ENCODE measurements at regions not wholly inside any gene's neighbourhood (a gene's known extent, or its start where the extent isn't known, plus 50 kb on each side); places are given as distances from the start of the nearest gene placed in this dataset.

DNA sequence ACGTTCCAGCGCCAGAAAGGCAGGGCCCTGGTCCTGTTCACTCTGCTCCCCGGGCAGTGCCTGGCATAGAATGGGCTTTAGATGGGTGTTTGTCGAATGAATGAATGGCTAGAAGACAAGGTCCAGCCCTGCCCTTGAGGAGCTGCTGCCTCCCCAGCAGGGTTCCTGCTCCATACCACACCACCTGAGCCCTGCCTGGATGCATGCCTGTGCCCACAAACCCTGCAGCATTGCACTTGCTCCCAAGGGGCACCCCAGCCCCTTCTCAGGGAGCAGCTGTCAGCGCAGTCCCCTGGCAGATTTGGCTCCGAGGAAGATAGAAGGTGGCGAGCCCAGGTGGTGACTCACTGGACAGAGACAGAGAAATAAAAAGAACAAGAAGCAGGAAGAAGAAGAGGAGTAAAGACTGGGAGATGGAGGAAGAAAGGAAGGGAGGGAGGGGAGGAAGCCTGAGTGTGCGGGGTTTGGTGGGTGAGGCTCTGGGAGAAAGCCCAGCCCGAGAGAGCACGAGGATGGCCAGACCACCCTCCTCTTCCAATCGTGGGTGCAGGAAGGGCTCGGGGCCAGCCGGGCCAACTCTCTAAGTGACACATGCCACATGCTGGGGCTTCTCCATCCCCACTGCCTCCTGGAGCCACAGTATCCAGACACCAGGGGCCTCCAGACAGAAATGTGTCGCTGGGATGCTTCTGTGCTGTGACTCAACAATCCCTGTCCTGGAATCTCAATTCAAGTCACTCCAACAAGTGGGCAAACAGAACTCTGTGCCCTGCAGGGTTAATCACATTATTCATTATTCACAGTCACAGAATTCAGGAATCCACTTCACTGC is 1474.3 kb downstream of the BRD1 start:
- no peak for DNase-seq (ENCODE audit: low spot score)

DNA sequence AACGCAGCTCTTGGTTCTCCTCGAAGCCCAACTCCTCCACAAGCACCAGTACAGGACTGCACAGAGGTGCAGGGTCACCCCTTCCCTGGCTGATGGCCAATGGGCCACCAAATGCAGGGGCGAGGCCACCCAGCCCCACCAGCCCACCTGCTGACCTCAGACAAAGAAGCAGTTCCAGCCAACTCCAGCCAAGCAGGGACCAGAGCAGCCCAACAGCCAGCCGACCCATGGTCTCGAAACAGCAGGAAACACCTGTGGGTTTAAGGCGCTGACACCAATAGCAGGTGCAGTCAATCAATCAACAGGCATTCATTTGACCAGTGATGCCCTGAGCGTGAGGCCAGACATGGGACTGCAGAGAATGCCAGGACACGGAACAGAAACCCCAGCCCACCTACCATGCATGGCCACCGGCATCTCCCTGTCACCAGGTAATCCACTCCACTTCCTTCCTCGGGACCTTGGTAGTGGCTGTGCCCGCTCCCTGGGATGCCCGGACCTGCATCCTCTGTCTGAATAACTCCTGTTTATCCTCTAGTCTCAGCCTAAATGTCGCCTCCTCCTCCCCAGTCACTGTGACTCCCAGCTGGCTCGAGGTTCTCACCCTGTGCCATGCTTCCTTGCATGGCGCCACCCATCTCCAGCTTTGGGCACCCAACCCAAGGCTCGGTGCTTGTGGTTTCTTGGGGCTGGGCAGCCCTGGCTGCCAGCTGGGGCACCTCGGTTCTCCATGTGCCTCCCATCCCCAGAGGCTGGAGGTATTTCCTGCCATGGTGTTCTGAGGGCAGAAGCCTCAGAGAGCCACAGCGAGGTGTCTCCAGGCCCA is 1475.4 kb downstream of the BRD1 start:
- DNase-seq (ENCODE audit: low spot score) = no peak

DNA sequence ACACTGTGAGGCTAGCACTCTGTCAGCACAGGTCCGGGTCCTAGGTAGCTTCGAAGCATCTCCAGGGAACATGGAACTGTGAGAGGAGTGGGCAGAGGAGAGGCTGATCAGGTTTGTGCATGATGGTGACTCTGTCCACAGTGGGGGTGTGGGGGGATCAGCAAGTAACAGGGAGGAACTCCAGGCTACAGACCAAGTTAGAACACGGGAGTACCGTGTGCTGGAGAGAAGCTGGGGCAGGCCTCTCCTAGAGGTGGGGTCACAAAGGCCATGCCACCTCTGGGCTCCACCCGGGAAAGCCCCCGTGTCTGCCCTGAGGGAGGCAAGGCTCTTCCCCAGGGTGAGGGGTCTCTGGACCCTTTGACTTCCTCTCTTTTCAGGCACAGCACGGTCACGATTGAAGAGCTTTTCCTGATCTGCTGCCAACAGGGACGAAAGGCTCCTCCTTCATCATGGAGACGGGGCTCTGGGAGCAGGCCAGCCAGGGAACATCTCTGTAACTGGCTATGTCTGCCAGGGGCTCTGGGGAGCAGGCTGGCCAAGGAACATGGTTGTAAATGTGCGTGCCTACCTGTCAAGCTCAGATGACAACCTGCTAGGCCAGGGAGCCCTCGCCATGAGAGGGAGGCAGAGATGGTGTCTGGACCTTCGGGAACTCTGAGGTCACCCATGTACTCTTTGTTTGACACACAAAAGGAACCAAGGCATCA is 1476.1 kb downstream of the BRD1 start:
- DNase-seq (ENCODE audit: low spot score) = no peak

DNA sequence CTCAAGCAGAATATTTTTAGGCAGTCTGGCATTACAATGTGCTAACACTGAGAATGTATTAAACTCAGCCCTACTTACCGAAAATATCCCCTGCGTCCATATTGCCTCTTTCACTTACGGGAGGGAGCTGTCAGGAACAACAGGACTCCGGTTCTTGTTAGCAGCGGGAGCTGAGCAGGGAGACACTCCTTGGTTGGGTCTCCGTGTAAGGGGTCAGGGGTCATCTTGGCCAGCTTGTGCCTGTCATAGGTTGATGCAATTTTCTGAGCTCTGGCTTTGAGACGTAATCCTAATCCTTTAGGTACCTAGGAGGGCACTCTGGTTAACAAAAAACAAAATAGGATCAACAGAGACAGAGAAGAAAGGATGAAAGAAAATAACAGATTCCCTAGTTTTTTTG is 1477.2 kb downstream of the BRD1 start:
- no peak for DNase-seq (ENCODE audit: low spot score)

DNA sequence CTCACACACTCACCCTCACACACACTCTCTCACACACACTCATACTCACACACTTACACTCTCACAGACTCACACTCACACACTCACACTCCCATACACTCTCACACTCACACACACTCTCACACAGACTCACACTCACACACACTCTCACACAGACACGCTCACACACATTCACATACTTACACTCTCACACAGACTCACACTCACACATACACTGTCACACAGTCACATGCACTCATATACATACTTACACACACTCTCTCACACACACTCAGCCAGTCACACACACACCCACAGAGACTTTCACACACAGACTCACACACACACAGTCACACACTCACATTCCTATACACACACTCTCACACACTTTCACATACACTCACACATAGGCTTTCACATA is 1478.8 kb downstream of the BRD1 start:
- no peak for DNase-seq (ENCODE audit: low spot score)

DNA sequence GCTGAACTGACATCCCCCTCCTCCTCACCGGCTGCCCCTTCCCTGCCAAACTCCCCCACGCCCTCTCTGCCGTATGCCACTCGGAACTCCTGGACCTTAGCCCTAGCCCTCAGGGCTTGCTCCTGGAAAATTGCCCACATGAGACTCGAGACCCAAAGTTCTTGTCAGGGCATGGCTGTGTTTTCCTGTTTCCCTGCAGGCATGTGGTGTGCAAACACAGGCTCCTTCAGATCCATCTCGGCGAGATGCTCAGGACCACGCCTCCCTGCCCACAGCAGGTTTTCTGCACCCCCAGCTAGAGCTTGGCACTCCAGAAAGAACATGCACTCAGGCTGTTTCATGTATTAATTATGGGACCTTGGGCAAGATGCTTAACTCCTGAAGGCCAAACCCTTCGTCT is 1480.4 kb downstream of the BRD1 start:
- DNase-seq (ENCODE audit: low spot score) = no peak

DNA sequence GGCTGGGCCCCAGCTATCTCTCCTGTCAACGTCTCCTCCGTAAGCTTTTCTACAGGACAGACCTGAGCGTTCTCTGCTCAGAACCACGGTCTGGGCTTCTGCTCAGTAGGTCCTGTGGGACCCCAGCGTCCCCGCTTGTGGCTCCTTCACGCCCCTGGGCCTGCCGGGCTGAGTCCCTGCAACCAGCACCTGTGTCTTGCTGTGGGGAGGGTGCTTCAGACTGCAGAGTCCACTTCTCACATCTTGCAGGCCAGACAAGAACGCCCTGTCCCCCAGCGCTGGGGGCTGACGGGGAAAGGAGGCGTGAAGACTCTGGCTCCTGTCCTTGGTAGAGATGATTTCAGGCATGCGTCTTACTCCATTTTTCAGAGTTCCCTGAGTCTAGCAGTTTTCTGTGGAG is 1480.8 kb downstream of the BRD1 start:
- no peak for DNase-seq (ENCODE audit: low spot score)

DNA sequence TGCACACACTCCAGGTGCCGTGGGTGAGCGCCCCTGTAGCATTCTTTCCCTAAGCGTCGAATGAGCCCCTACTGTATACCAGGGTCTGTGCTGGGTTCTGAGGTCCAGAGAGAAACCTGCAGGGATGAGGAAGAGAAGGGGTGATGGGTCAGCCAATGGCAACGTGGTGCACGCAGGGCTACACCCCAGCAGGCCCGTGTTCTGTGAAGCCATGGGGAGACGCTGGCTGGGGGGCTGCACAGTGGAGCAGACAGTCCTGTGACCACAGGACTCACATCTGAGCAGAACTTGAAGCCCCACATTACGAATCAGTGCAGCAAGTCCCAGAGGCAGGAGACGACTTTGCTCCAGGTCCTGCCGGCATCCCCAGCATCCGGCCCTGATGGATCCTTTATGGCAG is 1481.4 kb downstream of the BRD1 start:
- no peak for DNase-seq (ENCODE audit: low spot score)

DNA sequence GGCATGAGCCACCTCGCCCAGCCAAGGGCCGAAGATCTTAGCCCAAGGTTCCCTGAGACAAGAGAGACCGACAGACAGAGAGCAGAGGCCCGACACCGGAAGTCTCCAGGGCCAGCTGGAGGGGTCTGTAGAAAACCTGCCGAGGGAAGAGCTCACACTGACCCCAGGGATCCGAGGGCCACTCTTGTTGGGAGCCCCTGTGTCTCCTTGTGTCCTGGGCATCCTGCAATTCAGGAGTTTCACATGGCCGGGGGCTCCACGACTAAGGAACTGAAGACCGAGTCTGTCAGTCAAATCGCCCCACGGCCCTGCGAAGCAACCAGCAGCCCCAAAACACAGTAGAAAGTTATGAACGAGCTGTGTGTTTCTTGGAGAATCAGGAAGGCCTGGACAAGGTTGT is 1482.0 kb downstream of the BRD1 start:
- DNase-seq (ENCODE audit: low spot score) = no peak

DNA sequence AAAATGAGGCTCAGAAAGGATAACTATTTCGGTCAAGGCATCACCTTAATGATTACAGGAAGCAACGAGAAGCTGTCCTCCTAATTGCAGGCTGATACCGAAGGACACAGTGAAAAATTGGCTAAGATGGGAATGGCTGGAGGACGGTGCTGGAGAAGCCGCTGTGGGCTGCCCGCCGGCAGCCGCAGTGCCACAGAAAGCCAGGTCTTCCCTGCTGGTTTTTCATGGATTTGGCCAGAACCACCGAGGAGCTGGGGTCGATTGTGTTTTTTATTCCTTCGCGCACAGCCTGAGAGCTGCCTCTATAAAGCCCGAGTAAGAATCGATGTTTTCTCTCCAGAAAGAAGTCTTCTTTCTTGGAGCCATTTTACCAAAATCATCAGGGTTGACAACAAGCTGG is 1484.2 kb downstream of the BRD1 start:
- no peak for DNase-seq (ENCODE audit: low spot score)

DNA sequence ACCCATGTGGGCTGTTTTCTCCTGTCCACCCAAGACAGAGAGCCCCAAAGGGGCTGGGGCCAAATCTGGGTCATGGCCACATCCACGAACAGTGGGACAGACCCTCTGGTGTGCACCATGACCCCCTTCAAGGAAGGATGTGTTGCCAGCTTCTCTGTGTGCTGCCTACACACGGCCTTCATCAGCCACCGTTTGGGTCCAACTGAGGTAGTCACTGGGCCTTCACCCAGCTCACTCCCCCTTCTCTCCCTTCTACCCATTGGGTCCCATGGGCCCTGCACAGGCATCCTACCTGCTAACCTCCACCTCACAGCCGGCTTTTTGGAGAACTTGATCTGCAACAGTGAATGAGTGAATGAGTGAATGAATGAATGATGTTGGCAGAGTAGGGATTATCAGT is 1484.9 kb downstream of the BRD1 start:
- no peak for DNase-seq (ENCODE audit: low spot score)

DNA sequence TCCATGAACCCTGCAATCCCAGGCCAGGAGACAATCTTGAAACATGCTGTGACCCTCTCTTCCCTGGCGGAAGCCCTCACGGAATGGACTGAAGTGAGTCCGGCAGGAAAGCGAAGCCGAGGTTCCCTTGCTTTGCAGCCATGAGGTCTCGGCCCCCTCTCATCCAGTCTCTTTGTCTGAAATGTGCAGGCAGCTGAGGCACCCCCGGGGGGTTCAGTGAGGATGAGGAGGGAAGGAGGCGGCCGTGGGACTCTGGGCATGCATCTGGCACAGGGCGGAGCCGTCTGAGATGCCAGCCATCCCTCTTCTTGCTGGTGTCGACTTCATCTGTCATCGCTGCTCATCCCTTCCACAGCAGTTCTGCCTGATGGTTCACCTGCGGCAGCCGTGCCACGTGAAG is 1485.7 kb downstream of the BRD1 start:
- no peak for DNase-seq (ENCODE audit: low spot score)

DNA sequence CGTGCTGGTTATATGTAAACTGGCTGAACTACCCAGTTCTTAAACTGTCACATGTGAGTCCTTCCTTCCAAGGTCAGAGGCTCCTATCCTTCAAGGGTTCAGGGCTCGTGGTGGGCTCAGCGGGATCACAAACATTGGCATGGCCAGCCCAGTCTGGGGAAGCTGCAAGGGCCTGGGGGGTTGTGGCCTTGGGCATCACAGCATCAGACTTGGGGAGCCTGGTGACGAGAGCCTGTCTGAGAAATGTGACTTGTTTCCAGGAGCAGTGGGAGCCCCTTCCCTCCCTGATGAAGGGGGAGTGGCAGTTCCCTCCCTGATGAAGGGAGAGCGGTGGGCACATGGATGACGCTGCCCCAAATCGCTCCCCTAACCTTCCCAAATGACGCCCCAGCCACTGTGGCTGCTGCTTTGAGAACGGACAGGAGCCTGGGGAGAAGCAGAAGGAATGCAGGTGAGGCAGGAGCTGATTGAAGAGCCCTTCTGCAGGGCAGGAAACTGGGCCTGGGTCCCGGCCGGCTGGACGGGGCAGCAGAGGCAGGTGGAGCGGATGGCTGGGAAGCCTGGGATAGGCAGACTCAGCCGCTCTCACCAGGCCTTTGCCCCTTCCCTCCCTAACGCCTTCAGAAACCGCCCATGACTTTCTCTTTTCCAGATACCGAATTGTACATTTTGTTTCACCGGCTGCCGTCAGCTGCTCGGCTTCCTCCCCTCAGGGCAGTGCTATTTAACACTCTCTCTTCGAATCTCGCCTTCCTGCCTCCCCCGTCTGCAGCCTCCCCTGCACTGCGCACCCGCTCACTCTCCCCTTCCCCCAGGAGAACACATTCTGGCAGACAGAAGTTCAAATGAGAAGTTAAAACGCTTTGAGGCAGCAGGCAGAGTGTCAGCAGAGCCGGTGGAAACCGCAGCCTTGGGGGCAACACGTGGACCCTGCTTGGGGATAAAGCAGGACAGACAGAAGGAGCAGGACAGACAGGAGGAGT is 1486.7 kb downstream of the BRD1 start:
- no peak for DNase-seq (ENCODE audit: low spot score)

DNA sequence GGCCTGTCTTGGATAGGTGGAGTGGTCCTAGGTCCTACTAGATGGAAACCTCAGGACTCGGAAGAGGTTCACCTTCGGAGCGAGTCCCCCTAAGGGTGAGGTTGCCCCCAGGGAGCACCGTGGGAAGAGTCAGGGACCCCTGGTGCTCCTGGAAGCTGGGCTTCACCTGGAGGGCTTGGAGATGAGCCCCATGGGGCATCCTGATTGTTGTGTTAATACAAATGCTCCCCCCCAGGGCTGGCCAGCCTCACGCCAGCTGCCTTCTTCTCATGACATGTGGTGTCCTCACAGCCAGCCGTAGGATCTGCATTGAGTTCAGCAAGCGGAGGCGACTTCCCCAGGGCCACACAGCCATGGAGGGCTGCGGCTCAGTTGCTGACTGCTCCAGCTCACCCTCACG is 1487.5 kb downstream of the BRD1 start:
- no peak for DNase-seq (ENCODE audit: low spot score)

DNA sequence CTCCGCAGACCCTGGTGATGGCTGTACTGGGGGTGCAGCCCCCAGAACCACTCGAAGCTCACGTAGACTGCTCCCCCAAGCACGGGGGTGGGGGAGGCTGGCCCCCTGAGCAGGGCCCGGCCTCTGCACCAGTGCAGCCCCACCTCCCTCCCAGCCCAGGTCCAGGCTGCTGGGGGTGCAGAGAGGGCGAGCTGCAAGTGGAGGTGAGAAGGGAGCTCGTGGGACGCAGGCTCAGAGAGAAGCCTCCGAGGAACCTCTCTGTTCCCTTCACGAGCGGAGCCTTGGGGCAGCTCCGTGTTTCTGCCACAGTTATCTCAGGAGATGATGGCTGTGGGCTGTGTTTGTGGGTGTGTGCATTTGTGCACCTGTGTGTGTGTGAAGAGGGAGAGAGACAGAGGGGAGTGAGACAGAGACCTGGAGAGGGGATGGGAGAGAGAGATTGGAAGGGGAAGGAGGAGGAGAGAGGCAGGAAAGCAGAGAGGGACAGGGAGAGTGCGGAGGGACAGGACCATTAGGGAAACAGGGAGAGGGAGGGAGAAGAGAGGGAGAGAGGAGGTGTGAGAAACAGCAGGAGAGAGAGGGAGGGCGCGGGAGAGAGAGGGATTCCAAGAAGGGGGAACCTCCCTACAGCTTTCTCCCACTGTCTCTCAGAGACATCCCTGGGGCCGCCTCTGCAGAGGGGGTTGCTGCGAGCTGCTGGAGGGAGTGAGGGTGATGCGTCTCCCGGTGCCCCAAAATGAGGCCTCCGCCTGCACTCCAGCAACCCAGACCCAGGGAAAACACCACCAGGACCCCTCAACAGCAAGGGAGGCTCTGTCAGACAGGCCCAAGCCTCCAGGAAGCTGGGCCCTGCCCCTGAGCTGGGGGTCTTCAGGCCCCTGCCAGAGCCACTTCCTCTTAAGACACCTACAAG is 1488.6 kb downstream of the BRD1 start:
- DNase-seq (ENCODE audit: low spot score) = peak; percentile 47

DNA sequence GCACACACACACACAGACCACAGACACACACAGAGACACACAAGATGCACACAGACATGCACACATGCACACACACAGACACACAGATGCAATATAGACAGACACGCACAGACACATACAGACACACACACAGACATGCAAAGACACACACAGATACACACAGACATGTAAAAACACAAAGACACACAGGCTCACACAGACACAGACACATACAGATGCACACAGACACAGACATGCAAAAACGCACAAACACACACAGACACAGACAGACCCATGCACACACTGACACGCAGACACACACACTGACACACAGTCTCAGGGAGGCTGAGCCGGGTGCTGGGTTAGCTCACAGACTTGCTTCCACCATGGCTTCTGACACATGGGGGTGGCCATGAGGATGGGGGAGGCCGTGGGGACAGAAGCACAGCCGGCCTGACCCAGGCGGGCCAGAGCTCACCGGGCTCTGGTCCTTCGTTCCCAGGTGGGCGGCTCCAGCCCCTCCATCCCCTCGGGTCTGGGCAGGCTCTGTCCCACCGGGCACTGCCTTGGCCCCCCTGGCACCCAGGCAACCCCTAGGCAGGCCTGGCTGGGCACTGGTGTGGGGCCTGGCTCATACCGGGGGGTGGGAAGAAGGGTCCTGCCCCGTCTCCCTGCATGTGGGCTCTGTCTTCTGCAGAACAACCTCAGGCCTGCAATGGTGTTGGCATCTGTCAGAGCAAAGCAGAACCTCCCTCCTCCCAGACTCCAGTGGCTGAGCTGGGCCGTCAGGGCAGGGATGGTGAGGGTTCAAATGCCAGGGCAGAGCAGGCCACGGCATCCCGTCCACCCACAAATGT is 1489.5 kb downstream of the BRD1 start:
- no peak for DNase-seq (ENCODE audit: low spot score)

DNA sequence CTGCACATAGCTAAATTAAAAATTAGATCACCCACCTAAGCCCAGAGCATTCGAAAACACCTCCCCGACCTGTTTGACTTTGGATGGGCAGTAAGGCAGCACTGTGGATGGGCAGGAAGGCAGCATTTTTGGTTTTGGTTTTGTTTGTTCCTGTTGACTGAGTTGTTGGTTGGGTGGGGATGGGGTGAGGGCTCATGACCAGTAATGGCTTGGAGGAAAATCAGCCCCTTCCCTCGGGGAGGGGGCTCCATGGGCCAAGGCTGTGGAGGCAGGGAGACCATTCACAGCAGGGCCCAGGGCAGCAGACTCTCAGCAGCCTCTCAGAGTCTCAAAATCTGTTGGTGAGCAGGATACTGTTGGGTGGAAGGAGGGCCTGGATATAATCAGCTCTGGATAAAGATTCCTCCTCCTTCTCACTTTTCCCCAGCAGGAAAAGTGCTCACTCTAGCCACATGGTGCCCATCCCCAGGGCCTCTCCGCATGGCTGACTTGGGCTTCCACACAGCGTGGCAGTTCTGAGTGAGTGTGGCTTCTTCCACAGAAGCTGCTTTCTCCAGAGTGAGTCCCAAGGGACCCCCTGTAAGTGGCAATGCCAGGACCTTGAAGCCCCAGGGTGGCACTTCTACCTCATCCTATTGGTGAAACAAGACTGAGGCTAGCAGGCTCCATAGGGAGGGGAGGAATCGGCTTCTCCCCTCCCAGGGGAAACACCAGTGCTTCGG is 1491.2 kb downstream of the BRD1 start:
- DNase-seq (ENCODE audit: low spot score) = no peak

DNA sequence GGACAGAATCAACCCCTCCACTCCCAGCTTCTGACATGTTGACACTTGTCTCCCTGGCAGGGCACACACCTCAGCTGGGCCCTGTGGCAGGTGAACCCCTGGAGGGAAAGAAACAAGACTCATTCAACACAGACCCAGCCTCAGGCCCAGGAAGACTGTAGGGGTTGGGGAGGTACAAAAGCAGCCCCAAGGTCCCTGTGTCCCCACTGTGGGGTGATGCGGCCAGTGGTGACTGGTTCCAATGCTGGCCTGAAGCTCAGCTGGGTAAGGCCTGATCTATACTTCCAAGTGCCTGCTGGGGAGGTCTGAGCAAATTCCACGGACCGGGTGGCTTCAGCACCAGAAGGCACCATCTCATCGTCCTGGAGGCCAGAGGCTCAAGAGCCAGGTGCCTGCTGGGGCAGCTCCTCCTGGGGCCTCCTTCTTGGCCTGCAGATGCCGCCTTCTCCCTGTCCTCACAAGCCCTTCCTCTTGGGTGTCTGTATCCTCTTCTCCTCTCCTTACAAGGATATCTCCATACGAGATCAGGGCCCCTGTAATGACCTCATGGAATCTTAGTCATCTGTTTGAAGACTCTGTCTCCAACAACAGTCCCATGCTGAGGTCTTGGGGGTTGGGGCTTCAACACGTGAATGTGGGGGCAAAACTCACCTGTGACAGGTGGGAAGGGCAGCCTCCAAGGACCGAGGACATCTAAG is 1492.1 kb downstream of the BRD1 start:
- DNase-seq (ENCODE audit: low spot score) = no peak

All from putamen (tissue), 1 donor.